ENCODE measurements at regions not wholly inside any gene's neighbourhood (a gene's known extent, or its start where the extent isn't known, plus 50 kb on each side); places are given as distances from the start of the nearest gene placed in this dataset.
A peak's percentile ranks its signal among the peaks of the same experiment; 100 is the strongest.

DNA sequence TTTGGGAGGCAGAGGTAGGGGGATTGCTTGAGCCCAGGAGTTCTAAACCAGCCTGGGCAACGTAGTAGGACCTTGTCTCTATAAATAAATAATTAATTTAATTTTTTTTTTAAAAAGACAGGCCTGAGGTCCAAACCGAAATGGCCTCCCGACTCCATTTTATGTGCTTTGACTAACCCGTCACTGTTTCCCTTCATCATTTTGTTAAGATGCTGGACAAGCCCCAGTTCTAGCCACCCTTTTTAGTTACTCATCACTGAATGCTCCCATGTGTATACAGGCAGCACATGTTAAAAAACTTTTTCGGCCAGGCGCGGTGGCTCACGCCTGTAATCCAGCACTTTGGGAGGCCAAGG lies 83.6 kb upstream of the RESF1 start:
- Histone ChIP-seq H3K9ac (ENCODE audit: low read length) (peak overlapping the region; percentile 26; the same call in 1 of the 2 replicates), H3K27ac (ENCODE audit: low read depth, low read length) (peak overlapping the region; percentile 54), H3K27me3 (ENCODE audit: low read length) (no peaks in the 10 kb centered on the region), H3K79me2 (ENCODE audit: insufficient read depth, low read length) (peaks cover 22% of the 10 kb centered on the region; the same call in 1 of the 2 replicates), H3F3A (ENCODE audit: insufficient read depth) (peaks cover 14% of the 10 kb centered on the region), H4K20me1 (ENCODE audit: low read depth, low read length) (no peaks in the 10 kb centered on the region), H3K4me3 (ENCODE audit: insufficient read depth, low read length, poor library complexity, severe bottlenecking) (no peak overlapping the region), H3K4me2 (ENCODE audit: low read depth, low read length, poor library complexity, severe bottlenecking) (peak overlapping the region; percentile 4), H2AFZ (ENCODE audit: low read depth, low read length, severe bottlenecking) (no peak overlapping the region), H3K36me3 (ENCODE audit: low read length) (no peaks in the 10 kb centered on the region), H3K9me2 (replicated peaks; ENCODE audit: insufficient read depth, low read length) (no peaks in the 10 kb centered on the region), H3K9me3 (ENCODE audit: insufficient read depth, low read length) (no peaks in the 10 kb centered on the region)
- TF ChIP-seq EZH2phosphoT487 (conservative IDR thresholded peaks at IDR 0.05; ENCODE audit: low read length) = no peak
- TF ChIP-seq, protein P1, sequence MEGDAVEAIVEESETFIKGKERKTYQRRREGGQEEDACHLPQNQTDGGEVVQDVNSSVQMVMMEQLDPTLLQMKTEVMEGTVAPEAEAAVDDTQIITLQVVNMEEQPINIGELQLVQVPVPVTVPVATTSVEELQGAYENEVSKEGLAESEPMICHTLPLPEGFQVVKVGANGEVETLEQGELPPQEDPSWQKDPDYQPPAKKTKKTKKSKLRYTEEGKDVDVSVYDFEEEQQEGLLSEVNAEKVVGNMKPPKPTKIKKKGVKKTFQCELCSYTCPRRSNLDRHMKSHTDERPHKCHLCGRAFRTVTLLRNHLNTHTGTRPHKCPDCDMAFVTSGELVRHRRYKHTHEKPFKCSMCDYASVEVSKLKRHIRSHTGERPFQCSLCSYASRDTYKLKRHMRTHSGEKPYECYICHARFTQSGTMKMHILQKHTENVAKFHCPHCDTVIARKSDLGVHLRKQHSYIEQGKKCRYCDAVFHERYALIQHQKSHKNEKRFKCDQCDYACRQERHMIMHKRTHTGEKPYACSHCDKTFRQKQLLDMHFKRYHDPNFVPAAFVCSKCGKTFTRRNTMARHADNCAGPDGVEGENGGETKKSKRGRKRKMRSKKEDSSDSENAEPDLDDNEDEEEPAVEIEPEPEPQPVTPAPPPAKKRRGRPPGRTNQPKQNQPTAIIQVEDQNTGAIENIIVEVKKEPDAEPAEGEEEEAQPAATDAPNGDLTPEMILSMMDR (IDR thresholded peaks at IDR 0.05; ENCODE audit: insufficient read depth, low read length, poor library complexity, severe bottlenecking) = no peak

DNA sequence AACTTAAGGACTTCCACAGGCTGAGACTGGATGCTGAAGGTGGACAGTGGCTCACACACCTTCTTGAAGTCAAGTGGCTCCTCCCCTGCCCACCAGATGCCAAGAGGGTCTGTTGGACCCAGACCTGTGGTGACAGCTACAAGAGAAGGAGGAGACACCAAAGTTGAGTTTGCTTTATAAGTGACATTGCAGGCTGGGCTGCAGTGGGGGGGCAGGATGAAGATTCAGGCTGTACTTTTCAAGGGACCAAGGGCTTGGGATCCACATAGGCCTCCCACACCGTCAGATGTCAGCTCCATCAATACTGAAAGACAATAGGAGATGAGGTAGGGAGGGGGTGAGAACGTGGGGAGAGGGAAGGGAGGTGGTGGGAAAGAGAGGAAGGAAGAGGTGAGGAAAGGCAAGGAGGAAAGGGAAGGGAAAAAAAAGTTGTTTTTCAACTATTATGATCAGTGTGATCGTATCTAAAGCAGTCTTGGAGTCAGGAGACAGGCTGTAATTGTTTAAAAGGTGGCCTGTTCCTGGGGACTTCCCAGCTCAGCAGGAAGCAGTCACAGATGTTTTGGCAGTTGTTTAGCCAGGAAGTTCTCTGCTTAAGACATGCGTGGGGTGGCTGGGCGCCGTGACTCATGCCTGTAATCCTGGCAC lies 84.1 kb upstream of the RESF1 start:
- no peak for TF ChIP-seq EZH2phosphoT487 (conservative IDR thresholded peaks at IDR 0.05; ENCODE audit: low read length)
- TF ChIP-seq, protein P1 (IDR thresholded peaks at IDR 0.05; ENCODE audit: insufficient read depth, low read length, poor library complexity, severe bottlenecking) = no peak
- Histone ChIP-seq H3K79me2 (ENCODE audit: insufficient read depth, low read length) (peaks cover 22% of the 10 kb centered on the region; the same call in 1 of the 2 replicates), H3K36me3 (ENCODE audit: low read length) (no peaks in the 10 kb centered on the region), H2AFZ (ENCODE audit: low read depth, low read length, severe bottlenecking) (no peak overlapping the region), H4K20me1 (ENCODE audit: low read depth, low read length) (no peaks in the 10 kb centered on the region), H3K4me2 (ENCODE audit: low read depth, low read length, poor library complexity, severe bottlenecking) (peak overlapping the region; percentile 4), H3K9ac (ENCODE audit: low read length) (peak overlapping the region; percentile 26), H3K27me3 (ENCODE audit: low read length) (no peaks in the 10 kb centered on the region), H3K9me2 (replicated peaks; ENCODE audit: insufficient read depth, low read length) (no peaks in the 10 kb centered on the region), H3F3A (ENCODE audit: insufficient read depth) (peaks cover 11% of the 10 kb centered on the region), H3K4me3 (ENCODE audit: insufficient read depth, low read length, poor library complexity, severe bottlenecking) (no peak overlapping the region), H3K9me3 (ENCODE audit: insufficient read depth, low read length) (no peaks in the 10 kb centered on the region), H3K27ac (ENCODE audit: low read depth, low read length) (peak overlapping the region; percentile 54)

GRCh38 chr12:31872831-31873604 lies 86.2 kb upstream of the RESF1 start:
- Histone ChIP-seq H3K9me3 (ENCODE audit: insufficient read depth, low read length) (no peaks in the 10 kb centered on the region), H3K27me3 (ENCODE audit: low read length) (no peaks in the 10 kb centered on the region)
- TF ChIP-seq, protein P1 (IDR thresholded peaks at IDR 0.05; ENCODE audit: insufficient read depth, low read length, poor library complexity, severe bottlenecking) = no peak
- TF ChIP-seq EZH2phosphoT487 (conservative IDR thresholded peaks at IDR 0.05; ENCODE audit: low read length) = no peak

More at GRCh38 chr12:31872831-31873604, 86.2 kb upstream of the RESF1 start:
- no peak overlapping the region for H3K4me3 ChIP-seq (ENCODE audit: insufficient read depth, low read length, poor library complexity, severe bottlenecking)
- no peak overlapping the region for H3K27ac ChIP-seq (ENCODE audit: low read depth, low read length)
- no peaks in the 10 kb centered on the region for H4K20me1 ChIP-seq (ENCODE audit: low read depth, low read length)
- no peaks in the 10 kb centered on the region for H3K36me3 ChIP-seq (ENCODE audit: low read length)
- no peaks in the 10 kb centered on the region for H3K9me2 ChIP-seq (replicated peaks; ENCODE audit: insufficient read depth, low read length)
- no peak overlapping the region for H3K4me2 ChIP-seq (ENCODE audit: low read depth, low read length, poor library complexity, severe bottlenecking)
- peaks cover 6% of the 10 kb centered on the region; the same call in 1 of the 2 replicates for H3K79me2 ChIP-seq (ENCODE audit: insufficient read depth, low read length)
- H3F3A ChIP-seq (ENCODE audit: insufficient read depth) = peaks cover 5% of the 10 kb centered on the region
- H2AFZ ChIP-seq (ENCODE audit: low read depth, low read length, severe bottlenecking) = no peak overlapping the region
- H3K9ac ChIP-seq (ENCODE audit: low read length) = no peak overlapping the region
